Transverse colon (tissue), 4 donors: ENCODE measurements at regions not wholly inside any gene's neighbourhood (a gene's known extent, or its start where the extent isn't known, plus 50 kb on each side); places are given as distances from the start of the nearest gene placed in this dataset.

ENCODE experiments used
- DNase-seq: peaks from one replicate; pipeline ENCODE4 v3.0.0-alpha.2; 2019
- H3K27ac ChIP-seq, 4 donors: fragments of 200-600 bp; sonication (generic); 2 replicates each; pipeline ENCODE4 v1.5.1; 2016 to 2018; ENCODE audit warnings: inconsistent platforms in 4 of 4
- H3K27me3 ChIP-seq: fragments of 200-600 bp; sonication (generic); 2 replicates; pipeline ENCODE4 v1.5.1; 2017; ENCODE audit warnings: inconsistent platforms
- H3K36me3 ChIP-seq, 4 donors: fragments of 200-600 bp; sonication (generic); 2 replicates each; pipeline ENCODE4 v1.5.1; 2017 to 2019; ENCODE audit warnings: inconsistent platforms in 4 of 4
- H3K4me1 ChIP-seq, 4 donors: fragments of 200-600 bp; sonication (generic); 2 replicates each; pipeline ENCODE4 v1.5.1; 2017 to 2020; ENCODE audit warnings: inconsistent platforms in 4 of 4
- H3K4me3 ChIP-seq, 4 donors: fragments of 200-600 bp; sonication (generic); 1 replicate in 1 of 4; 2 replicates in 3 of 4; pipeline versions ENCODE4 v1.5.1 to v1.6.1; 2017 to 2019; ENCODE audit warnings: inconsistent platforms in 4 of 4
- H3K9me3 ChIP-seq, 2 donors: fragments of 200-600 bp; sonication (generic); 2 replicates each; pipeline ENCODE4 v1.5.1; 2017 to 2019; ENCODE audit warnings: inconsistent platforms in 2 of 2
- CTCF ChIP-seq, 5 experiments: fragments of 200-600 bp in 3 of 5; fragments of 450-650 bp in 2 of 5; sonication (generic) in 3 of 5; IDR thresholded peaks; 1 replicate in 2 of 5; 2 replicates in 3 of 5; pipeline ENCODE4 v1.5.1; 2016 to 2017; ENCODE audit warnings: antibody characterized with exemption in 5 of 5, inconsistent platforms in 3 of 5, mild to moderate bottlenecking in 2 of 5, moderate library complexity in 1 of 5
- EP300 ChIP-seq: sonication (generic); formaldehyde crosslinking; IDR thresholded peaks from one replicate; pipeline ENCODE4 v1.6.1; 2017; ENCODE audit warnings: antibody characterized with exemption, low read depth
- POLR2A ChIP-seq: fragments of 450-650 bp; IDR thresholded peaks from one replicate; pipeline ENCODE4 v1.6.1; 2016; ENCODE audit warnings: antibody characterized with exemption, mild to moderate bottlenecking, moderate library complexity
- POLR2AphosphoS5 ChIP-seq, 3 donors: sonication (generic); formaldehyde crosslinking; IDR thresholded peaks; one replicate each; pipeline ENCODE4 v1.6.1; 2016; ENCODE audit warnings: antibody characterized with exemption in 3 of 3
- WGBS, 2 donors: methylation state at CpG; one replicate each; pipeline ENCODE4 v1.1.5; 2018; ENCODE audit warnings: low coverage in 1 of 2; 5-methylcytosine and 5-hydroxymethylcytosine counted together
- in situ Hi-C, 4 donors: fragments of 200-750 bp; cut with MboI; loops; one replicate each; pipeline versions ENCODE4 v1.15.0 to v1.15.1; 2017; ENCODE audit warnings: low sequenced_read_pairs in 3 of 4, low pct_ligation_motif_present in 1 of 4, low pct_unique_long_range_greater_than_20kb in 1 of 4
- intact Hi-C: fragments of 100-400 bp; cut with DNase I; formaldehyde crosslinking; loops from one replicate; pipeline ENCODE4 v1.15.1; 2023; ENCODE audit warnings: low total_unique reads

GRCh38 chr3:67986706-67987105 lies 332.3 kb upstream of the SUCLG2 start:
- no peak for TF ChIP-seq EP300
- TF ChIP-seq CTCF (IDR thresholded peaks at IDR 0.05) = no peak
- TF ChIP-seq POLR2AphosphoS5 (IDR thresholded peaks at IDR 0.05) = no peak
- no peak for TF ChIP-seq POLR2A
- in situ Hi-C loops = no loop called here
- DNase-seq = no peak
- Histone ChIP-seq H3K4me1 (no peaks in the 10 kb centered on the region), H3K27ac (no peak overlapping the region), H3K27me3 (no peaks in the 10 kb centered on the region), H3K9me3 (no peaks in the 10 kb centered on the region), H3K36me3 (no peaks in the 10 kb centered on the region), H3K4me3 (no peak overlapping the region)
- WGBS, 2 donors = 89 to 93% methylated on average over 4 of the region's 4 CpGs
- intact Hi-C loops = no loop called here

GRCh38 chr3:67983166-67983565 lies 328.8 kb upstream of the SUCLG2 start:
- H3K9me3 ChIP-seq = no peaks in the 10 kb centered on the region
- H3K36me3 ChIP-seq = no peaks in the 10 kb centered on the region
- DNase-seq = no peak
- H3K4me3 ChIP-seq = no peak overlapping the region
- in situ Hi-C loops = no loop called here
- intact Hi-C loops = no loop called here
- no peak for TF ChIP-seq CTCF (IDR thresholded peaks at IDR 0.05)
- no peak for TF ChIP-seq EP300
- no peak for TF ChIP-seq POLR2AphosphoS5 (IDR thresholded peaks at IDR 0.05)
- TF ChIP-seq POLR2A = no peak
- H3K27ac ChIP-seq = no peak overlapping the region
- 70 to 73% methylated on average over 3 of the region's 3 CpGs for whole genome bisulfite sequencing, 2 donors
- no peaks in the 10 kb centered on the region for H3K4me1 ChIP-seq
- no peaks in the 10 kb centered on the region for H3K27me3 ChIP-seq

GRCh38 chr3:67981077-67981476 lies 326.7 kb upstream of the SUCLG2 start:
- Histone ChIP-seq H3K27ac (no peak overlapping the region), H3K27me3 (no peaks in the 10 kb centered on the region), H3K36me3 (no peaks in the 10 kb centered on the region), H3K9me3 (no peaks in the 10 kb centered on the region), H3K4me1 (no peaks in the 10 kb centered on the region), H3K4me3 (no peak overlapping the region)
- no peak for DNase-seq
- WGBS, 2 donors = 87 to 96% methylated on average over 3 of the region's 3 CpGs
- intact Hi-C loops = no loop called here
- no peak for TF ChIP-seq CTCF (IDR thresholded peaks at IDR 0.05)
- no peak for TF ChIP-seq POLR2A
- no peak for TF ChIP-seq EP300
- no peak for TF ChIP-seq POLR2AphosphoS5 (IDR thresholded peaks at IDR 0.05)
- in situ Hi-C loops = no loop called here

GRCh38 chr3:67979342-67979741 lies 324.9 kb upstream of the SUCLG2 start:
- H3K4me3 ChIP-seq = no peak overlapping the region
- no peaks in the 10 kb centered on the region for H3K9me3 ChIP-seq
- no peak overlapping the region for H3K27ac ChIP-seq
- no peaks in the 10 kb centered on the region for H3K36me3 ChIP-seq
- TF ChIP-seq EP300 (no peak), CTCF (IDR thresholded peaks at IDR 0.05) (no peak), POLR2AphosphoS5 (IDR thresholded peaks at IDR 0.05) (no peak), POLR2A (no peak)
- in situ Hi-C loops (no loop called here), intact Hi-C loops (no loop called here)
- H3K4me1 ChIP-seq = no peaks in the 10 kb centered on the region
- no peak for DNase-seq
- H3K27me3 ChIP-seq = no peaks in the 10 kb centered on the region
